SK-N-SH (cell line): ENCODE measurements at regions not wholly inside any gene's neighbourhood (a gene's known extent, or its start where the extent isn't known, plus 50 kb on each side); places are given as distances from the start of the nearest gene placed in this dataset.

Experiments used
- EP300 ChIP-seq, 2 experiments: IDR thresholded peaks; 2 replicates each; pipeline versions ENCODE4 v1.4.0 to v1.6.1; 2012; ENCODE audit warnings: borderline replicate concordance in 1 of 2, low read depth in 1 of 2, low read length in 1 of 2
- EZH2phosphoT487 ChIP-seq: fragments of 200-600 bp; sonication (generic); IDR thresholded peaks from 2 replicates; pipeline ENCODE4 v1.6.1; 2017; ENCODE audit warnings: low read depth, mixed run types, mild to moderate bottlenecking, antibody characterized with exemption, moderate library complexity, borderline replicate concordance
- FOXM1 ChIP-seq: IDR thresholded peaks from 2 replicates; pipeline ENCODE4 v1.4.0; 2012; ENCODE audit warnings: low read depth, mild to moderate bottlenecking
- POLR2AphosphoS5 ChIP-seq: IDR thresholded peaks from 2 replicates; pipeline ENCODE4 v1.6.1; 2012; ENCODE audit warnings: low read depth, low read length
- RAD21 ChIP-seq: IDR thresholded peaks from 2 replicates; pipeline ENCODE4 v1.6.1; 2012; ENCODE audit warnings: mild to moderate bottlenecking, low read length
- RCOR1 ChIP-seq: fragments of 150-350 bp; IDR thresholded peaks from 2 replicates; pipeline ENCODE4 v1.6.1; 2017; ENCODE audit warnings: antibody characterized with exemption, low read length
- RFX5 ChIP-seq: IDR thresholded peaks from 2 replicates; pipeline ENCODE4 v1.6.1; 2012; ENCODE audit warnings: mild to moderate bottlenecking, improper control_type of control experiment, low read length
- RXRA ChIP-seq: IDR thresholded peaks from 2 replicates; pipeline ENCODE4 v1.4.0; 2012; ENCODE audit warnings: low read depth, mild to moderate bottlenecking, borderline replicate concordance
- TCF12 ChIP-seq: IDR thresholded peaks from 2 replicates; pipeline ENCODE4 v1.4.0; 2012
- YY1 ChIP-seq: IDR thresholded peaks from 2 replicates; pipeline ENCODE4 v1.4.0; 2012; ENCODE audit warnings: low read depth, mild to moderate bottlenecking
- TF ChIP-seq, protein P1 (sequence below): fragments of 200-600 bp; sonication (generic); IDR thresholded peaks from 2 replicates; pipeline ENCODE4 v1.6.1; 2017; ENCODE audit warnings: antibody characterized with exemption, mild to moderate bottlenecking, moderate library complexity
- TF ChIP-seq, protein P2 (sequence below): IDR thresholded peaks from 2 replicates; pipeline ENCODE4 v1.4.0; 2012; ENCODE audit warnings: low read depth, borderline replicate concordance
- TF ChIP-seq, protein P3 (sequence below): IDR thresholded peaks from 2 replicates; pipeline ENCODE4 v1.4.0; 2012; ENCODE audit warnings: low read depth, borderline replicate concordance
- TF ChIP-seq, protein P4 (sequence below): IDR thresholded peaks from 2 replicates; pipeline ENCODE4 v1.4.0; 2012; ENCODE audit warnings: low read depth

DNA sequence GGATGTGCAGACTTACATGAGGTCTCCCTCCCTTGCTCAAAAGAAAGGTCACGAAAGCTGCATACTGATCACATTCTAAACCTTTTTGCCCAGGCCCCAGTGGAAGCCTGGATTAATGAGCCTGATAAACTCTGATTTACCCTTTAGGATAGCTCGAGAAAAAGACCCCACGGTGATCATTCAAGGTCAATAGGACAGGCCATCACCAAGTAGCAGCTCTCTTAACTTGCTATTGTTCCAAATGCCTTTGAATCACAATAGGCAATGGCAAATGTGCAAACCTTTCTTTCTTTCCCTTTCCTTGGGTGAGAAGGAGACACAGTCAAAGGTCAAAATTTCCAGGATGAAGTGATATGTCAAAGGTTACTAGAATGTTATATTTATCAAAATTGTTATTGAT lies 327.3 kb downstream of the HDGFL1 start:
- TF ChIP-seq, protein P1, sequence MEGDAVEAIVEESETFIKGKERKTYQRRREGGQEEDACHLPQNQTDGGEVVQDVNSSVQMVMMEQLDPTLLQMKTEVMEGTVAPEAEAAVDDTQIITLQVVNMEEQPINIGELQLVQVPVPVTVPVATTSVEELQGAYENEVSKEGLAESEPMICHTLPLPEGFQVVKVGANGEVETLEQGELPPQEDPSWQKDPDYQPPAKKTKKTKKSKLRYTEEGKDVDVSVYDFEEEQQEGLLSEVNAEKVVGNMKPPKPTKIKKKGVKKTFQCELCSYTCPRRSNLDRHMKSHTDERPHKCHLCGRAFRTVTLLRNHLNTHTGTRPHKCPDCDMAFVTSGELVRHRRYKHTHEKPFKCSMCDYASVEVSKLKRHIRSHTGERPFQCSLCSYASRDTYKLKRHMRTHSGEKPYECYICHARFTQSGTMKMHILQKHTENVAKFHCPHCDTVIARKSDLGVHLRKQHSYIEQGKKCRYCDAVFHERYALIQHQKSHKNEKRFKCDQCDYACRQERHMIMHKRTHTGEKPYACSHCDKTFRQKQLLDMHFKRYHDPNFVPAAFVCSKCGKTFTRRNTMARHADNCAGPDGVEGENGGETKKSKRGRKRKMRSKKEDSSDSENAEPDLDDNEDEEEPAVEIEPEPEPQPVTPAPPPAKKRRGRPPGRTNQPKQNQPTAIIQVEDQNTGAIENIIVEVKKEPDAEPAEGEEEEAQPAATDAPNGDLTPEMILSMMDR, result no peak
- TF ChIP-seq TCF12 (no peak), RCOR1 (no peak), POLR2AphosphoS5 (no peak), EZH2phosphoT487 (no peak), RFX5 (no peak), EP300 (IDR thresholded peaks at IDR 0.05; ENCODE audit: borderline replicate concordance in 1 of 2, low read depth in 1 of 2, low read length in 1 of 2) (no peak), FOXM1 (no peak), RAD21 (no peak), YY1 (no peak), RXRA (no peak)
- TF ChIP-seq, protein P2, sequence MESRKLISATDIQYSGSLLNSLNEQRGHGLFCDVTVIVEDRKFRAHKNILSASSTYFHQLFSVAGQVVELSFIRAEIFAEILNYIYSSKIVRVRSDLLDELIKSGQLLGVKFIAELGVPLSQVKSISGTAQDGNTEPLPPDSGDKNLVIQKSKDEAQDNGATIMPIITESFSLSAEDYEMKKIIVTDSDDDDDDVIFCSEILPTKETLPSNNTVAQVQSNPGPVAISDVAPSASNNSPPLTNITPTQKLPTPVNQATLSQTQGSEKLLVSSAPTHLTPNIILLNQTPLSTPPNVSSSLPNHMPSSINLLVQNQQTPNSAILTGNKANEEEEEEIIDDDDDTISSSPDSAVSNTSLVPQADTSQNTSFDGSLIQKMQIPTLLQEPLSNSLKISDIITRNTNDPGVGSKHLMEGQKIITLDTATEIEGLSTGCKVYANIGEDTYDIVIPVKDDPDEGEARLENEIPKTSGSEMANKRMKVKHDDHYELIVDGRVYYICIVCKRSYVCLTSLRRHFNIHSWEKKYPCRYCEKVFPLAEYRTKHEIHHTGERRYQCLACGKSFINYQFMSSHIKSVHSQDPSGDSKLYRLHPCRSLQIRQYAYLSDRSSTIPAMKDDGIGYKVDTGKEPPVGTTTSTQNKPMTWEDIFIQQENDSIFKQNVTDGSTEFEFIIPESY, result no peak
- TF ChIP-seq, protein P3, sequence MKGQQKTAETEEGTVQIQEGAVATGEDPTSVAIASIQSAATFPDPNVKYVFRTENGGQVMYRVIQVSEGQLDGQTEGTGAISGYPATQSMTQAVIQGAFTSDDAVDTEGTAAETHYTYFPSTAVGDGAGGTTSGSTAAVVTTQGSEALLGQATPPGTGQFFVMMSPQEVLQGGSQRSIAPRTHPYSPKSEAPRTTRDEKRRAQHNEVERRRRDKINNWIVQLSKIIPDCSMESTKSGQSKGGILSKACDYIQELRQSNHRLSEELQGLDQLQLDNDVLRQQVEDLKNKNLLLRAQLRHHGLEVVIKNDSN, result no peak
- TF ChIP-seq, protein P4, sequence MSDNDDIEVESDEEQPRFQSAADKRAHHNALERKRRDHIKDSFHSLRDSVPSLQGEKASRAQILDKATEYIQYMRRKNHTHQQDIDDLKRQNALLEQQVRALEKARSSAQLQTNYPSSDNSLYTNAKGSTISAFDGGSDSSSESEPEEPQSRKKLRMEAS, result no peak
